GM18505 (cell line): ENCODE measurements at regions not wholly inside any gene's neighbourhood (a gene's known extent, or its start where the extent isn't known, plus 50 kb on each side); places are given as distances from the start of the nearest gene placed in this dataset.

Experiments
- ATAC-seq: cut with Tn5 transposase; IDR thresholded peaks from one replicate; pipeline ENCODE4 v1.9.1; 2021; ENCODE audit not compliant: unreplicated experiment
- POLR2A ChIP-seq: IDR thresholded peaks from 4 replicates; pipeline ENCODE4 v1.6.1; 2011; ENCODE audit warnings: borderline replicate concordance; ENCODE audit not compliant: insufficient read depth, insufficient read length; ENCODE audit errors: extremely low read depth

GRCh38 chr11:26109658-26110368, 222.1 kb upstream of the ANO3 start:
- ATAC-seq: no peak
- no peak for TF ChIP-seq POLR2A

GRCh38 chr11:26112264-26112663, 219.7 kb upstream of the ANO3 start:
- no peak for ATAC-seq
- no peak for TF ChIP-seq POLR2A

- TF ChIP-seq POLR2A: no peak
- no peak for ATAC-seq
Observed at GRCh38 chr11:26121466-26121865, 210.5 kb upstream of the ANO3 start.

- TF ChIP-seq POLR2A: no peak
Observed at GRCh38 chr11:26126741-26127140, 205.2 kb upstream of the ANO3 start.

GRCh38 chr11:26127336-26127735, 204.6 kb upstream of the ANO3 start:
- TF ChIP-seq POLR2A: no peak

More at GRCh38 chr11:26126741-26127140, 205.2 kb upstream of the ANO3 start:
- ATAC-seq: no peak

GRCh38 chr11:26131406-26131805, 200.5 kb upstream of the ANO3 start:
- ATAC-seq: no peak

More at GRCh38 chr11:26127336-26127735, 204.6 kb upstream of the ANO3 start:
- ATAC-seq: no peak

GRCh38 chr11:26134053-26134452, 197.9 kb upstream of the ANO3 start:
- TF ChIP-seq POLR2A: no peak
- ATAC-seq: no peak

More at GRCh38 chr11:26131406-26131805, 200.5 kb upstream of the ANO3 start:
- TF ChIP-seq POLR2A: no peak

GRCh38 chr11:26134481-26135355, 197.2 kb upstream of the ANO3 start:
- ATAC-seq: peak; percentile 52
- no peak for TF ChIP-seq POLR2A

- TF ChIP-seq POLR2A: no peak
- no peak for ATAC-seq
Observed at GRCh38 chr11:26137651-26138050, 194.3 kb upstream of the ANO3 start.

GRCh38 chr11:26142891-26143290, 189.0 kb upstream of the ANO3 start:
- no peak for ATAC-seq

GRCh38 chr11:26143566-26144290, 188.2 kb upstream of the ANO3 start:
- no peak for TF ChIP-seq POLR2A
- no peak for ATAC-seq

More at GRCh38 chr11:26142891-26143290, 189.0 kb upstream of the ANO3 start:
- no peak for TF ChIP-seq POLR2A

GRCh38 chr11:26144291-26144690, 187.6 kb upstream of the ANO3 start:
- no peak for TF ChIP-seq POLR2A
- no peak for ATAC-seq

- TF ChIP-seq POLR2A: no peak
- no peak for ATAC-seq
Observed at GRCh38 chr11:26144911-26145310, 187.0 kb upstream of the ANO3 start.
